ENCODE measurements at regions not wholly inside any gene's neighbourhood (a gene's known extent, or its start where the extent isn't known, plus 50 kb on each side); places are given as distances from the start of the nearest gene placed in this dataset.

DNA sequence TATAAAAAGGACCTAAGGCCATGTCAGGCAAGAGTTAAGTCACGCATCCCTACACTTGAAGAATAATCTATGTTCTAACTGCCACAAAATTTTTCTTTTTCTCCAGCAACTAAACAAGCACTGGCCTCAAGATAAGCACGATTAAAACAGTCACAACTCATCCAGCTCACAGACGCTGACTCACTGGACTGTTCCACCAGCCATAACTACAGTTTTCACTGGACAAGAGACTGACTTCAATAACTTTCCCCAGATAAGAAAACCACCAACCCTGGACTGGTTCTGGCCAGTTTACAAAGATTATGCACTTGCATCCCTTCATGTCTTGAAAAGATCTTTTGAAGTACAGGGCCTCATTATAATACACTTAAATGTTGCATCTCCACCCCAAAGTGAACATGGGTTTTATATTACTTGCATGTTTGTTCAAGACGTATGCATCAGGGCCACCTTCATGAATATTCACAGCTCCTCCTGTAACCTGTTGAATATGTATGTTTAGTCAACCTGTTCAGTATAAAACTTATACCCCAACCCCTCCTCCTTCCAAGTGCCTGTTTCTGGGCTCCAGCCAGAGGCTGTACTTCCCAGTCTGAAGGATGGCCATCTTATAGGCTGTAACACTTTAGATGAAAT, 129.3 kb upstream of the EPB41L4A start (continued):
- TF ChIP-seq, protein P1, sequence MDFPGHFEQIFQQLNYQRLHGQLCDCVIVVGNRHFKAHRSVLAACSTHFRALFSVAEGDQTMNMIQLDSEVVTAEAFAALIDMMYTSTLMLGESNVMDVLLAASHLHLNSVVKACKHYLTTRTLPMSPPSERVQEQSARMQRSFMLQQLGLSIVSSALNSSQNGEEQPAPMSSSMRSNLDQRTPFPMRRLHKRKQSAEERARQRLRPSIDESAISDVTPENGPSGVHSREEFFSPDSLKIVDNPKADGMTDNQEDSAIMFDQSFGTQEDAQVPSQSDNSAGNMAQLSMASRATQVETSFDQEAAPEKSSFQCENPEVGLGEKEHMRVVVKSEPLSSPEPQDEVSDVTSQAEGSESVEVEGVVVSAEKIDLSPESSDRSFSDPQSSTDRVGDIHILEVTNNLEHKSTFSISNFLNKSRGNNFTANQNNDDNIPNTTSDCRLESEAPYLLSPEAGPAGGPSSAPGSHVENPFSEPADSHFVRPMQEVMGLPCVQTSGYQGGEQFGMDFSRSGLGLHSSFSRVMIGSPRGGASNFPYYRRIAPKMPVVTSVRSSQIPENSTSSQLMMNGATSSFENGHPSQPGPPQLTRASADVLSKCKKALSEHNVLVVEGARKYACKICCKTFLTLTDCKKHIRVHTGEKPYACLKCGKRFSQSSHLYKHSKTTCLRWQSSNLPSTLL (IDR thresholded peaks at IDR 0.05) = no peak
- TF ChIP-seq HDAC1 (IDR thresholded peaks at IDR 0.05) (peak in 1 of 2 experiments; percentile 65; a peak in 2 of 4 replicates), RFX5 (IDR thresholded peaks at IDR 0.05; ENCODE audit: low read depth, low read length) (no peak), TCF7L2 (IDR thresholded peaks at IDR 0.05; ENCODE audit: low read depth, low read length) (peak; percentile 65; the same call in 1 of the 2 replicates), NCOA2 (IDR thresholded peaks at IDR 0.05; ENCODE audit: partially characterized antibody in 2 of 2) (peak in 1 of 2 experiments; percentile 66), ZC3H8 (IDR thresholded peaks at IDR 0.05) (no peak), XRCC4 (IDR thresholded peaks at IDR 0.05; ENCODE audit: extremely low read depth, insufficient read depth, insufficient read length) (no peak), ZNF780A (CRISPR knock-in tag; IDR thresholded peaks at IDR 0.05) (no peak), HDAC3 (IDR thresholded peaks at IDR 0.05; ENCODE audit: borderline replicate concordance, partially characterized antibody) (peak; percentile 95), CCNT2 (IDR thresholded peaks at IDR 0.05; ENCODE audit: borderline replicate concordance, extremely low read depth, insufficient read length, low read depth, low read length) (peak; percentile 66)
- TF ChIP-seq, protein P2, sequence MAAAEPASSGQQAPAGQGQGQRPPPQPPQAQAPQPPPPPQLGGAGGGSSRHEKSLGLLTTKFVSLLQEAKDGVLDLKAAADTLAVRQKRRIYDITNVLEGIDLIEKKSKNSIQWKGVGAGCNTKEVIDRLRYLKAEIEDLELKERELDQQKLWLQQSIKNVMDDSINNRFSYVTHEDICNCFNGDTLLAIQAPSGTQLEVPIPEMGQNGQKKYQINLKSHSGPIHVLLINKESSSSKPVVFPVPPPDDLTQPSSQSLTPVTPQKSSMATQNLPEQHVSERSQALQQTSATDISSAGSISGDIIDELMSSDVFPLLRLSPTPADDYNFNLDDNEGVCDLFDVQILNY (CRISPR knock-in tag; IDR thresholded peaks at IDR 0.05) = no peak
- TF ChIP-seq, protein P3, sequence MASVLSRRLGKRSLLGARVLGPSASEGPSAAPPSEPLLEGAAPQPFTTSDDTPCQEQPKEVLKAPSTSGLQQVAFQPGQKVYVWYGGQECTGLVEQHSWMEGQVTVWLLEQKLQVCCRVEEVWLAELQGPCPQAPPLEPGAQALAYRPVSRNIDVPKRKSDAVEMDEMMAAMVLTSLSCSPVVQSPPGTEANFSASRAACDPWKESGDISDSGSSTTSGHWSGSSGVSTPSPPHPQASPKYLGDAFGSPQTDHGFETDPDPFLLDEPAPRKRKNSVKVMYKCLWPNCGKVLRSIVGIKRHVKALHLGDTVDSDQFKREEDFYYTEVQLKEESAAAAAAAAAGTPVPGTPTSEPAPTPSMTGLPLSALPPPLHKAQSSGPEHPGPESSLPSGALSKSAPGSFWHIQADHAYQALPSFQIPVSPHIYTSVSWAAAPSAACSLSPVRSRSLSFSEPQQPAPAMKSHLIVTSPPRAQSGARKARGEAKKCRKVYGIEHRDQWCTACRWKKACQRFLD (CRISPR knock-in tag; IDR thresholded peaks at IDR 0.05) = no peak
- TF ChIP-seq, protein P4, sequence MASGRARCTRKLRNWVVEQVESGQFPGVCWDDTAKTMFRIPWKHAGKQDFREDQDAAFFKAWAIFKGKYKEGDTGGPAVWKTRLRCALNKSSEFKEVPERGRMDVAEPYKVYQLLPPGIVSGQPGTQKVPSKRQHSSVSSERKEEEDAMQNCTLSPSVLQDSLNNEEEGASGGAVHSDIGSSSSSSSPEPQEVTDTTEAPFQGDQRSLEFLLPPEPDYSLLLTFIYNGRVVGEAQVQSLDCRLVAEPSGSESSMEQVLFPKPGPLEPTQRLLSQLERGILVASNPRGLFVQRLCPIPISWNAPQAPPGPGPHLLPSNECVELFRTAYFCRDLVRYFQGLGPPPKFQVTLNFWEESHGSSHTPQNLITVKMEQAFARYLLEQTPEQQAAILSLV (tag; IDR thresholded peaks at IDR 0.05) = no peak
- TF ChIP-seq, protein P5, sequence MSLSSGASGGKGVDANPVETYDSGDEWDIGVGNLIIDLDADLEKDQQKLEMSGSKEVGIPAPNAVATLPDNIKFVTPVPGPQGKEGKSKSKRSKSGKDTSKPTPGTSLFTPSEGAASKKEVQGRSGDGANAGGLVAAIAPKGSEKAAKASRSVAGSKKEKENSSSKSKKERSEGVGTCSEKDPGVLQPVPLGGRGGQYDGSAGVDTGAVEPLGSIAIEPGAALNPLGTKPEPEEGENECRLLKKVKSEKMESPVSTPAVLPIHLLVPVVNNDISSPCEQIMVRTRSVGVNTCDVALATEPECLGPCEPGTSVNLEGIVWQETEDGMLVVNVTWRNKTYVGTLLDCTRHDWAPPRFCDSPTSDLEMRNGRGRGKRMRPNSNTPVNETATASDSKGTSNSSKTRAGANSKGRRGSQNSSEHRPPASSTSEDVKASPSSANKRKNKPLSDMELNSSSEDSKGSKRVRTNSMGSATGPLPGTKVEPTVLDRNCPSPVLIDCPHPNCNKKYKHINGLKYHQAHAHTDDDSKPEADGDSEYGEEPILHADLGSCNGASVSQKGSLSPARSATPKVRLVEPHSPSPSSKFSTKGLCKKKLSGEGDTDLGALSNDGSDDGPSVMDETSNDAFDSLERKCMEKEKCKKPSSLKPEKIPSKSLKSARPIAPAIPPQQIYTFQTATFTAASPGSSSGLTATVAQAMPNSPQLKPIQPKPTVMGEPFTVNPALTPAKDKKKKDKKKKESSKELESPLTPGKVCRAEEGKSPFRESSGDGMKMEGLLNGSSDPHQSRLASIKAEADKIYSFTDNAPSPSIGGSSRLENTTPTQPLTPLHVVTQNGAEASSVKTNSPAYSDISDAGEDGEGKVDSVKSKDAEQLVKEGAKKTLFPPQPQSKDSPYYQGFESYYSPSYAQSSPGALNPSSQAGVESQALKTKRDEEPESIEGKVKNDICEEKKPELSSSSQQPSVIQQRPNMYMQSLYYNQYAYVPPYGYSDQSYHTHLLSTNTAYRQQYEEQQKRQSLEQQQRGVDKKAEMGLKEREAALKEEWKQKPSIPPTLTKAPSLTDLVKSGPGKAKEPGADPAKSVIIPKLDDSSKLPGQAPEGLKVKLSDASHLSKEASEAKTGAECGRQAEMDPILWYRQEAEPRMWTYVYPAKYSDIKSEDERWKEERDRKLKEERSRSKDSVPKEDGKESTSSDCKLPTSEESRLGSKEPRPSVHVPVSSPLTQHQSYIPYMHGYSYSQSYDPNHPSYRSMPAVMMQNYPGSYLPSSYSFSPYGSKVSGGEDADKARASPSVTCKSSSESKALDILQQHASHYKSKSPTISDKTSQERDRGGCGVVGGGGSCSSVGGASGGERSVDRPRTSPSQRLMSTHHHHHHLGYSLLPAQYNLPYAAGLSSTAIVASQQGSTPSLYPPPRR (CRISPR knock-in tag; IDR thresholded peaks at IDR 0.05; ENCODE audit: borderline replicate concordance) = no peak
